GM19397 (cell line): ENCODE measurements at regions not wholly inside any gene's neighbourhood (a gene's known extent, or its start where the extent isn't known, plus 50 kb on each side); places are given as distances from the start of the nearest gene placed in this dataset.

ENCODE experiments used
- ATAC-seq: cut with Tn5 transposase; IDR thresholded peaks from one replicate; pipeline ENCODE4 v1.9.1; 2021; ENCODE audit warnings: mild to moderate bottlenecking, moderate library complexity; ENCODE audit not compliant: unreplicated experiment

DNA sequence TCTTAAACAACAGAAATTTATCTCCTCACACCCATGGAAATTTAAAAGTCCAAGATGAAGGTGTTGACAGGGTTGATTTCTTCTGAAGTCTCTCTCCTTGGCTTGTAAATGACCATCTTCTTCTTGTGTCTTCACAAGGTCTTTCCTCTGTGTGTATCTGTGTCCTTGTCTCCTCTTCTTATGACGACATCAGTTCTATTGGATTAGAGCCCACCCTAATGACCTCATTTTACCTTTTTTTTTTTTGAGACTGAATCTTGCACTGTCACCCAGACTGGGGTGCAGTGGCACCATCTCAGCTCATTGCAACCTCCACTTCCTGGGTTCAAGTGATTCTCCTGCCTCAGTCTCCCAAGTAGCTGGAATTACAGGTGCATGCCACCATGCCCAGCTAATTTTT is 429.0 kb upstream of the CDH5 start:
- ATAC-seq = no peak

DNA sequence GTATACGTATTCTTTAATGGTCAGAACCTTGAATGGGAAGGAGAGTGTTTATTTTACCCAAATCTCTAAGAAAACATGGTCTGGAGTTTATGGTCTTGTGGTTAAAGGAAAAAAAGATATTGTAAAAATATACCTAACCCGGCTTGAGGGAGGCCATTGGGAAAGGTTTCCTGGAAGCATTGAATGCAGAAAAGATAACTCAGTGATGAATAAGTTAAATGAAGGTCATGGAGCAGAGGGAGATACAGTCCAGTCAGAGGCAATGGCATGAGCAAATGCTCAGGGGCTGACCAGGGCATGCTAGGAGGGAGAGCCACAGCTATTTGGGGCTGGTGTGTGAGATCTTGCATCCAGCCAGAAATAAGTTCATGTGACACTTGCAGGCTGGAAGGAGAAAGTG is 430.4 kb upstream of the CDH5 start:
- ATAC-seq = no peak

DNA sequence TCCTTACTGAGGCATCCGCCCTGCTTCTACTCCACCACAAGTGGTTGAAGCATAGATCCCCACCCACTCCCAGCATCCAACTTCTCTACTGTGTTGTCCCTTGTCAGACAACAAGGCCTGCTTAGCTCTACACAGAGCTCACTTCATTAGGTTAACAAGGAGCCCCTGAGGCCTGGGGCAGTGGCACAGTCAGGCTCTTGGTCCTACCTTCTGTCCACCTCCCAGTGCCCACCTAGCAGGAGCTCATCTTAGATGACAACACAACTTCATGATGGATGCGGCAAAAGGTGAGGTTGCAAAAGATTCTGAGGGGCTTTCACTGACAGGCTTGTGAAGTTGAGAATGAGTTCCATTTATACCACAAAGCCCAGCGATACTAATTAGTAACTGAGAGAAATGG is 432.0 kb upstream of the CDH5 start:
- no peak for ATAC-seq

DNA sequence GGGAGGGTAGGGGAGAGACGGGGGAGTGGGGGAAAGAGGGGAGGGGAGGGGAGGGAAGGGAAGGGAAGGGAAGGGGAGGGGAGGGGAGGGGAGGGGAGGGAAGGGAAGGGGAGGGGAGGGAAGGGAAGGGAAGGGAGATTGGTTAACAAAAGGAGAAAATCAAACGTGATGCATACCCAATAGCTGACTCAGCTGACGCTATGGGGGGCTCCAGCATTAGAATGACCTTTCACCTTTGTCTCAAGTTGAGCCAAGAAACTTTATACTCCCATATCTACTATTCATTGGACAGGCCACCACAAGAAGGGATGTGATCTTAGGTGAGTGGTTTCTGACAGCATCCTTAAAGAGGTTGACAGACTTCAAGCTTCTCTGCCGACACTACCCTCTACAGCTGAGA is 432.8 kb upstream of the CDH5 start:
- ATAC-seq = no peak

DNA sequence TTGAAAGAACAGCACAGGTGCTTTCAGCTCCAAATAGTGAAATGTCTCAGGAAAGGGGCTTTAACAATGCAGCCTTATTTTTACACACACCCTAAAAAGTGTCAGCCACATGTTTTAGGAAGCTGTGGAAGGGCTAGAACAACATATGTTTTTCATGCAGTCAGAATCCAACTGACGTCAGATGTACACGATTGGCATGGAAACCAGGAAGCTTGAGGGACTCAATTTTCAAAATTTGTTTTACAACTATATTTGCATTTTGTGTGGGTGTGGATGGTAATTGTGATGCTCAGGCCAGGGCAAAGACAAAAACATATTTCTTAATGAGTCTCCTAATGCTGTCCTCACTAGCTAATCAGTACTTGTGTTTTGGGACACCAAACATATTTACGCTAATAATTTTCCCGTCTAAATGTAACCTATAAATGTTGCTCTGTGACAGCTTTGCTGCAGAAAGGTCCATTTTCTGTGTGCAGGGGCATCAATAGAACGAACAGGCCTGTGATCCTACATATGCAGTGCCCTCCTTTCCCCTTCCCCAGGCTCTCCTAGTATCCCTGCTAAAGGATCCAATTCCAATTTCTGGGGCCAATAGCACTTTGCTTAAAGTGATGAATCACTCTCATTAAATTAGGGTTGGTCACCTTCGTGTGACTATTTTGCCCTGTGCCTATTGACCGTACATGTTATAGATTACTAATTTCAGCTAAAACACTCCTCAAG is 434.0 kb upstream of the CDH5 start:
- ATAC-seq = no peak

DNA sequence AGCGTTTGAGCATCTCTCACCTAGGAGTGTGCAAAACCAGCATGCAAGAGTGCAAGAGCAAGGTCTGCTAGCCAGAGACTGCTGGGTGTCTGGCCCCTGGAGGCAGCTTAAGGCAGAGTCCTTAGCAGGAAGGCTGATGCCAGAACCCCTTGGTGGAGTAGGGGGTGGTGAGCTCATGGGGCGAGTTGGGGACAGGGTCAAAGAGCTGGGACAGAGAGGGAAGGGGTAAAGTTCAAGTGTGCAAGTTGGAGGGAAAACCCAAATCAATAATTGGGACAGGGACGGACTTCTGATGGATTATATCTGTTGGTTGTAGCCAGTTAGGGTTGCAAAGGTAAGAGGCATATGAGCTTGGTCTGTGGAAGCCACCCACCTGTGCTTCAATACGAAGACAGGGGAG is 443.6 kb upstream of the CDH5 start:
- ATAC-seq = no peak

DNA sequence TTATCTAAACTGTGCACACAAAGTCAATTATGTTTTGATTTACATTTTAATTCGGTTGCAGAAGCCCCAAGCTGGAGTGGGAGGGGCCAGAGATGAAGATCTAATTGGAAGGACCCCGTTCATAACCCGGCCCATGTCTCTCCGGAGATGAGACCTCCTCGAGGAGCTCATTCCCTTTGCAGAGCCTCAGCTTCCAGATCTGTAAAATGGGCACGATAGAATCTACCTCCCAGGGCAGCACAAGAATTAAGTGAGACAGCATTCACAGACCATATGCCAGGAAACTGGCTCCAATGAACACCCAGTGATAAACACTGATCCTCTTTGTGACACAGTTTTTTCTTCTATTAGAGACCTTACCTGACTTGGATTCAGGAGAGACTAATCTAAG is 446.5 kb upstream of the CDH5 start:
- ATAC-seq = no peak

DNA sequence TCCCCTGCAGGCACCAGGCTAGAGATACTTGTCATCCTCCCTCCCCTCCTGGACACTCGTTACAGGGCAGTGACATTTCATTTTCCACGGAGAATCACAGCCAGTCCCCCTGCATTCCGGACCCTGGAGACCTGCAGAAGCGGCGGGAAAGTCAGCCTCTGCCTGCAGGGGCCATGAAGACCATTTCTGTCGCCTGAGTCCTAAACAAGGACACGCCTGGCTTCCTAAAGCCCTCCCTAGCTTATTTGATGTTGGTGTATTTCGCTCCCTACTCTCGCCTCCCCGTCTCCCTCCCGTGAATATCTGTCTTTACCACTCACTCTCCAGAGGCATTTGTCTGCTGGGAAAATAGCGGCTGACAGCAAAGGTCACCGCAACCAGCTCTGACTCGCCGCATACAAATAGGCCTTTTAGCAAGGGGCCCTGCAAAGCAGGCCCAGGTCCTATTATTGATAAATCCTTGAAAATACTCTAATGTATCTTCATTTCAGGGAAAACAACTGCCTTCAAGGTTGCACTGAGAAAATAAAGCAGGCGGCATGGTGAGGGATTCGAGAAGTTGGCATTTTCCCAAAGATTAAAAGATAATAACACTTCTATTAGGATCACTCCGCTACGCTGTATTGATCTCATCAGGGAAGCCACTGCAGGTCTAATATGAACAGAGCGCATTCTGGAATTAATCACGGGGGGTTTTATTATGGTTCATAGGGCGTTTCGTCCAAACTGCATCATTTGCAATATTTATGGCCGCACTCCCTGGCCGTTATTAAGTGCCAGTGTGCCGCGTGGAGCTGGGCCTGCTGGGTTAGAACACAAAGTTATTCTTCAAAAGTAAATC is 447.1 kb upstream of the CDH5 start:
- no peak for ATAC-seq

DNA sequence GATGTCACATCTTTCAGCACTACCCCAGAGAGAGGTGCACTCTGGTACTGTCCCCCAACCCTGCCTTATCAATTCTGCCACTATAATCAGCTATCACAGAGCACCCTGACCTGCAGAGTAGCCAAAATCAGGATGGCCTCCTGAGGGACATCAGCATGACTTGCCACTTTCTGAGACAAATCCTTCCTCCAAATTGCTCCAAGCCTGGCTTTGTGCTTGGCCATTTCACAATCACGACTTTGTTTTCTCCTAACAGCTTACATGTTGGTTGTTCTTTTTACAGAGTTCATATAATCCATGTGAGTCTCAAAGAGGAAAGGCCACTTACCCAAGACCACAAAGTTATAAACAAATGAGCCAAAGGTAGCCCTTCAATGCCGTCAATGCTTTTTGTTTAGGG is 449.0 kb upstream of the CDH5 start:
- ATAC-seq = no peak

DNA sequence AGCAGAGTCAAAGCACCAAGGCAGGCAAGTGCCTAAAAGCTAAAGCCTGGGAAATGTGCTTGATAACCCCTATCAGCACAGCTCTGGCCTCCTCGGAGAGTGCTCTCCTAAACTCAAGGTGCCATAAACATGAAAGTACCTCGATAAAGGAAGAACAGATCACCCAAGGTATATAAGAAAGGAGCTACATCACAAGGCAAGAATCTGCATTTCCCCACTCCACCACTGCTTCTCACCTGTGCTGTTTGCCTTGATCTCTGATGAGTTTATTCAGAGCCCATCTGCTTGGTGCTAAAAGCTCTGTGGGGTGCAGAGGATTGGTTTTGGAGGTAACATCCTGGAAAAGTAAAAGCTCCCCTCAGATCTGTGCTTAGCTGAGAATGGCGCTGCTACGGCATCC is 449.5 kb upstream of the CDH5 start:
- no peak for ATAC-seq

DNA sequence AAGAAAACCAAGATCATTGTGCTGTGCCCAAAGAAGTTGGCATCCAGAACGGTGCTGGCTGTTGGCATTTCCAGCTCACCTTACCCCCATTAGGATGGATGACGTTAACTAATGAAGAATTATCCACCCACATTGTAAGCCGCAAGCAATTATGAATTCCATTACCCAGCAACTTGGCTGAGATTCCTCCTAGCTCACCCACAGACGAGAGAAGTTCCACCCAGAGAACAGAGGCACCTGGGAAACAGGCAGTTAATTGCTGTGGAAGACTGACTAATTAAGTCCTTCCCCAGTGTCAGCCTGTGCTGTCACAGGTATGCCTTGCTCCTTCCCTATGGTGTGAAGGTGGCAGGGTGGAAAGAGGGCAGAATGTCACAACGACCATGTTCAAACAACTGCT is 456.2 kb upstream of the CDH5 start:
- no peak for ATAC-seq

DNA sequence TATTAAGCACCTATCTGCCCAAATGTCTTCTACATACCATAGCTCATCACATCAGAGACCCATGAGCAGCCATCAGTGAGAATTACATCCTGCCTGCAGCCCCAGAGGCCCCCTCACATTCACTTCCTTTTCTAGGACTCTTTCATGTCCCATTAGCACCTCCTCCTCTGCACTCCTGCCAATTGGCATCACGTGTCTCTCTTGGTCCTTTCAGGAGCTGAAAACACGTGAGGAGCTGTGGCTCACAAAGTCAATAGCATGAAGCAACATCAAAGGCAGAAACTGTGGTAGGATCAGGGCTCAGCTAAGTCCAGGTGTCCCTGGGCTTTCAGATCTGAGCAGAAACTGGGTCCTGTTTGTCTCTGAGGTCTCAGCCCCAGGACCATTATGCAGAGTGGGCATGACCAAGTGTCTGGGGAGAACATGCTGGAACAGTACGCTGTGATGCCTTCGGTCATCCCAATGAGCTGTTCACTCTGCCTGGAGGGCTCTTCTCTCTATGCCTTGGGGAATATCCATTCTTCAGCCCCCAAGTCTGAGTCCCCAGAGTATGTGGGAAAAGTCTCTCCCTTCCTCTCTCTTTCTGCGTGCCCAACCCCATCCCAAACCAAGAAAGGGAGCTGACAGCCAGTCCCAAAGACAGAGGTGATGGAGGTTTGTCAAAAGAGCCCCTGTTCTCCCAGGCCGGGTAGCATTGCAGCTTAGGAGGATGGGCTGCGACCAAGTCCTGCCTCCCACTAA is 457.0 kb upstream of the CDH5 start:
- no peak for ATAC-seq

DNA sequence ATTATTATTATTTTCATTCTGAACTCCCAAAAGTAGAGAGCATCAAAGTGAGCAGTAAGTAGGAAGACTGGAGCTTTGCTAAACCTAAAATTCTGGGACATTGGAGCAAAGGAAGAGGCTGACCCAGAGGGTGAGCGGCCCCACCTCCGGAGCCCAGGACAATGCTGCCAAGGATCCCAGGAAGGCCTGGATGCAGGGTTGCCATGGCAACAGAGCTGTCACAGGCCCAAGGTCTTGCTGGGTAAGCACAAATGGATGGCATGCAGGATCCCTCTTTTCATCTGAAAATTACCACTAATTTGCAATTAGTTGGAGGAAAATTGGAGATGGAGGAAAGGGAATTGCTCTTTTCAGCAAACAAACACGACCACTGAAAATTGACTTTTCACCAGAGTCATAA is 457.9 kb upstream of the CDH5 start:
- no peak for ATAC-seq

DNA sequence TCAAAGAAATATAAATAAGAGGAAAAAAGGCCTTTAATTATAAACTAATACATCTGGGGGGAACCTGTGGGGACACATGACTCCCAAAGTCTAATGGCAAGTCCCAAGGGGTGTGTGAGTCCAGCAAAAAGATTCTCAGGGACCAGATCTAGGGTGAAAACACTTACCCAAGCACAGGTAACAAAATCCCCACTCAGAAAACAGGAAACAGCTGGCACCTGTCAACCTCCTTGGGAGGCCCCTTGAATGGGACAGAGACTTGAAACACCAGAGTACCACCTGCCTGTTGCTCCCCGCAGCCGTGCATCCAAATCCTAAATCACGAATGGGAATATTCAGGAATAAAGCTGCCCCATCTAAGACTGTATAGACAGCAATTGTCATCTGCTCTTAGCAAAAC is 461.2 kb upstream of the CDH5 start:
- ATAC-seq = no peak

DNA sequence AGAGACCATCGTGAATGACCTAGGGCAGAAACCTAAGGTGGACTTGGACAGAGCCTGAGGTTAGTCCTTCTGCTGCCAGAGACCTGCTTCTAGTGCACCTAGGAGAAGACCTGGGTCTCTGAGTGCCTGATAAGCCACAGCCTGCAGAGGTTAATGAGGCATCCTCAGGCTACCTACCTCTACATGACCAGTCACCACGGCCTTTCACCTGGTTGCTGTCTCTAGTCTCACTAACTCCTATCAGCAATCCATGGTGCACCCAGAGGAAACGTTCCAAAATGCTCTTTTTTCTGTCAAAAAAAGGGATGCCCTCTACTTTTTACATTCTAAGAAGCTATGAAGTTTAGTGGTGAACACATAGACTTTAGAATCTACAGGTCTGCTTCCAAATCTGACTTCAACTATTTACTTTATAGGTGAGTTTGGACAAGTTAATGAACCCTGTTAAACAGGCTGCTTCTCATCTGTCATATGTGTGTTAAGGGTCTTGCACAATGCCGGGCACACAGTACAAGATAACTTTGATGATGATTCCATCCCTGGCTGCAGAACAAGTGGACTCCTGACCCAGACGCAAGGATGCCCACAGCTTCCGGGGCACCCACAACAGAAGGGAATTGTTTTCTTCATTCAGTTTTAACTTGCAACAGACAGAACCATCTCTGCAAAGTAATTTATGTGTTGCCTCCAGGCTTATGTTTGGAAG is 469.9 kb upstream of the CDH5 start:
- no peak for ATAC-seq

DNA sequence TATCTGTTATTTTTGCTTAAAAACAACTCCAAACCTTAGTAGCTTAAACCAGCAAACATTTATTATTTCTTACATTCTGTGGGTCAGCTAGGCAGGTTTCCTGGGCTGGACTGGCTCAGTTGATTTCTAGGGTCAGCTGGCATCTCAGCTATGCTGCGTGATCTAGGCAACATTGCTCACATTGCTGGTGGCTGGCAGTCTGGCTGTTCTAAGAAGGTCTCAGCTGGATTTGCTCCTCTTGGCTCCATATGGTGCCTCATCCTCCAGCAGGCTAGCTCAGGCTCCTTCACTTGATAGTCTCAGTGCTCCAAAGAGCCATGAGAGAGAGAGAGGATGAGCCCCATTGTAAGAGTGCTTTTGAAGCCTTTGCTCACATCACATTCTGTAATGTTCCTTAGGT is 470.6 kb upstream of the CDH5 start:
- ATAC-seq = no peak

DNA sequence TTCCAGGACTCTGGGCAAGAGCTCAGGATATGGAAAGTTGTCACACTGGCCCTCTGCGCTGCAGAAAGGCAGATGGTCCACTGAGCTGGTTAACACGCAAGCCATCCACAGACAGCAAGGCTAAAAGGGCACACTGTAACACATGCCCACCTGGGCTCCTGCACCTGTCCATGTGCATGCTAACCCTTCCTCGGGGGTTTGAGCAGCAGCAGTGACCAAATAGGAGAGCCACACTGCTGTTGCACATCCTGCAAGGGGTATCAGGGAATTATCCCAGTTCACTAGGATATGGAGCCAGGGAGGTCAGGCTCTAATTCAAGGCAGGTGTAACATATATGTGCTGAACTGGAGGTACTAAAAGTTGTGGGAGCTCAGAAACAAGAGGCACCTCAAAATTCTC is 471.0 kb upstream of the CDH5 start:
- ATAC-seq = no peak

DNA sequence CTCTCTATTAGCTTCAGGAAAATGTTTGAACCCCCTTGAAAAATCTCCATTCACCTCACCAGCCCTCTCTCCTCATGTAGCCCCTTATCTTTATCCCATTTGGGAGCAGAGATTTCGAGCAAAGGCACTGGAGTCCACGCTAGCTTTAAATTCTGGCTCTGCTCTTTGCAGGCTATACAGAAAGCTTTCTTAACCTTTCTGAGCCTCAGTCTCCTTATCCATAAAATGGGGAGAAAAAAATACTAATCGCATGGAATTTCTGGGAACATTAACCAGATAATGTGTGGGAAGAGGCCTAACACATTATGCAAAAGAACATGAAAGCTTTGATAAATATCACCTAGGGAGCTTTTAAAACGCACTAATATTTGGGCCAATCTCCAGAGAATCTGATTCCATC is 476.3 kb upstream of the CDH5 start:
- ATAC-seq = no peak

DNA sequence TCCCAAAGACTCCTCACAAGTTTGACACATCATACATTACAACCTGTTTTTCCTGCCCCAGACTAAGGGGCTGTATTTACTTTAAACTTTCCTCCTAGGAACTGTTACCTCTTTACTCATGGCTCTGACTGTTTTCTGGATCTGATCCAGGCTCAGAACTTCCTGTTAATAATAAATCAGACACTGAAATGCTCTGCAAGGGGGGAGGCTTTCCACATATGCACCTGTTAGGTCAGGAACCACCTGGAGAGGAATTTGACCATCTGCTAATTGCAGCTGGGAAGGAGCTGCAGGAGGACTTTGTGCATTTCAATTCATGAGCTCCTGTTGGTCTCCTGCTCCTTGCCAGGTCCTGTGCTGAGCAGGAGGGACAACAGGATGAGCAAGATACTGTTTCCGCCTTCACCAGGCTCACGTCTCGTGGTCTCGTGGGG is 476.9 kb upstream of the CDH5 start:
- ATAC-seq = no peak

DNA sequence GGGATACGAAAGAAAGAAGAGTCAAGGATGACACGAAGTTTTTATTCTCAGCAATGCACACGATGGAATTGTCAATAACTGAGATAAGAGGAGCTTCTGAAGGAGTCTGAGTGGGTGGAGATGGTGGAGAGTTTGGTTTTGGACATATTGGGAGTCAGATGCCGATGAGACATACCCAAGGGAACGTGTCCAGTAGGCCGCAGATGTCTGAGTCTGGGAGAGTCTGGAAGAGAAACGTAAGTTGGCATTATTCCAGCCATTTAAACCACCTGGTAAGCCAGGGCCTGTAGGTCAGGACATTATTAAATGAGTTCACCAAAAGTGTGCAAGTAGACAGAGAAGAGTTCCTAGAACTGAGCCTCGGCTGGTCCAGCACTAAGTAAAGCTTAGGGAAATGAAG is 478.3 kb upstream of the CDH5 start:
- ATAC-seq = no peak

DNA sequence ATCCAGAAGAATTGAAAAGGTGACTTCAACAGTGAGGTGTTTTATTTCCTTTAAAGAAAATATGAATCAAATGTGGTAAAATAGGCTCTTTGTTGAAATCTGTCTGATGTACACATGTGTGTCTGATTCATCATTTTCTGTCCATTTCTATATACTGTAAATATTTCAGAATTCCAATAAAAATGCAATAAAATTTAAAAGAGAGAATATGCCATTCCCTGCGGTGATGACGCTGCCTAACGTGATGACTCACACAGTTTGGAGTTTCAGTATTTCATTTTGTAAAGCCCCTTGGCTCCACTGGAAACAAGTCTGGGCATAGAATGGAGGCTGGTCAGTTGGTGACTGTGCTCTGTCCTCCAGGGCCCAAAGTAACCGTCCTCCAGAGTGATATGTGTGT is 482.5 kb upstream of the CDH5 start:
- no peak for ATAC-seq
